Liver (tissue), 8 donors: ENCODE measurements at regions not wholly inside any gene's neighbourhood (a gene's known extent, or its start where the extent isn't known, plus 50 kb on each side); places are given as distances from the start of the nearest gene placed in this dataset.

Experiments used
- DNase-seq: peaks from one replicate; pipeline ENCODE4 v3.0.0-alpha.2; 2017; ENCODE audit warnings: low spot score
- H3K27ac ChIP-seq, 2 donors: one replicate each; pipeline ENCODE4 v1.7.0; 2013; ENCODE audit warnings: inconsistent platforms in 2 of 2, low read length in 2 of 2, control low read depth in 1 of 2, low read depth in 1 of 2, mild to moderate bottlenecking in 1 of 2
- H3K27me3 ChIP-seq, 4 donors: one replicate each; pipeline versions ENCODE4 v1.6.1 to v1.7.0; 2013; ENCODE audit warnings: low read length in 3 of 4, inconsistent platforms in 1 of 4, mild to moderate bottlenecking in 1 of 4, moderate library complexity in 1 of 4; ENCODE audit not compliant: control insufficient read depth in 4 of 4, insufficient read depth in 4 of 4
- H3K36me3 ChIP-seq, 4 donors: one replicate each; pipeline versions ENCODE4 v1.6.1 to v1.7.0; 2013; ENCODE audit warnings: low read length in 3 of 4, mild to moderate bottlenecking in 3 of 4, low read depth in 1 of 4, moderate library complexity in 1 of 4; ENCODE audit not compliant: control insufficient read depth in 4 of 4, insufficient read depth in 3 of 4
- H3K4me1 ChIP-seq, 4 donors: one replicate each; pipeline versions ENCODE4 v1.6.1 to v1.7.0; 2013; ENCODE audit warnings: low read length in 3 of 4, mild to moderate bottlenecking in 3 of 4, moderate library complexity in 1 of 4; ENCODE audit not compliant: control insufficient read depth in 4 of 4, insufficient read depth in 4 of 4
- H3K4me3 ChIP-seq, 3 donors: one replicate each; pipeline versions ENCODE4 v1.6.1 to v1.7.0; 2013; ENCODE audit warnings: low read length in 3 of 3, control low read depth in 1 of 3, low read depth in 1 of 3, mild to moderate bottlenecking in 1 of 3
- H3K9ac ChIP-seq, 2 donors: one replicate each; pipeline ENCODE4 v1.7.0; 2013; ENCODE audit warnings: low read length in 2 of 2, mild to moderate bottlenecking in 2 of 2, moderate library complexity in 2 of 2, control low read depth in 1 of 2, low read depth in 1 of 2
- H3K9me3 ChIP-seq, 4 donors: one replicate each; pipeline versions ENCODE4 v1.6.1 to v1.7.0; 2013; ENCODE audit warnings: low read length in 3 of 4; ENCODE audit not compliant: control insufficient read depth in 4 of 4
- CTCF ChIP-seq: fragments of 150-350 bp; IDR thresholded peaks from 2 replicates; pipeline ENCODE4 v1.5.1; 2017; ENCODE audit warnings: improper control_type of control experiment, low read depth, low read length; ENCODE audit not compliant: missing input control
- EGR1 ChIP-seq, 2 donors: IDR thresholded peaks; 2 replicates each; pipeline ENCODE4 v1.6.1; 2016 to 2018; ENCODE audit warnings: antibody characterized with exemption in 2 of 2, low read depth in 2 of 2
- FOXA1 ChIP-seq: IDR thresholded peaks from 2 replicates; pipeline ENCODE4 v1.6.1; 2016; ENCODE audit warnings: antibody characterized with exemption
- FOXA2 ChIP-seq: IDR thresholded peaks from 2 replicates; pipeline ENCODE4 v1.6.1; 2016; ENCODE audit warnings: antibody characterized with exemption
- HNF4A ChIP-seq, 2 donors: conservative IDR thresholded peaks; 2 replicates each; pipeline ENCODE4 v1.6.1; 2016; ENCODE audit warnings: antibody characterized with exemption in 2 of 2, mild to moderate bottlenecking in 2 of 2
- HNF4G ChIP-seq: IDR thresholded peaks from 2 replicates; pipeline ENCODE4 v1.6.1; 2016; ENCODE audit warnings: antibody characterized with exemption
- JUND ChIP-seq, 2 donors: IDR thresholded peaks; 2 replicates each; pipeline ENCODE4 v1.6.1; 2016; ENCODE audit warnings: antibody characterized with exemption in 2 of 2
- MAX ChIP-seq: IDR thresholded peaks from 2 replicates; pipeline ENCODE4 v1.6.1; 2016; ENCODE audit warnings: antibody characterized with exemption
- NR2F2 ChIP-seq: IDR thresholded peaks from 2 replicates; pipeline ENCODE4 v1.6.1; 2016; ENCODE audit warnings: antibody characterized with exemption
- RAD21 ChIP-seq, 2 donors: IDR thresholded peaks; 2 replicates each; pipeline ENCODE4 v1.6.1; 2016; ENCODE audit warnings: antibody characterized with exemption in 2 of 2, mild to moderate bottlenecking in 2 of 2
- REST ChIP-seq: IDR thresholded peaks from 2 replicates; pipeline ENCODE4 v1.6.1; 2016; ENCODE audit warnings: antibody characterized with exemption, mild to moderate bottlenecking
- RXRA ChIP-seq, 2 donors: IDR thresholded peaks; 2 replicates each; pipeline ENCODE4 v1.6.1; 2017 to 2018; ENCODE audit warnings: antibody characterized with exemption in 2 of 2, mild to moderate bottlenecking in 1 of 2
- SP1 ChIP-seq: IDR thresholded peaks from 2 replicates; pipeline ENCODE4 v1.6.1; 2018; ENCODE audit warnings: antibody characterized with exemption, mild to moderate bottlenecking
- TAF1 ChIP-seq: conservative IDR thresholded peaks from 2 replicates; pipeline ENCODE4 v1.6.1; 2016; ENCODE audit warnings: antibody characterized with exemption, mild to moderate bottlenecking
- YY1 ChIP-seq: IDR thresholded peaks from 2 replicates; pipeline ENCODE4 v1.6.1; 2016; ENCODE audit warnings: antibody characterized with exemption, mild to moderate bottlenecking
- ZBTB33 ChIP-seq: IDR thresholded peaks from 2 replicates; pipeline ENCODE4 v1.6.1; 2016; ENCODE audit warnings: antibody characterized with exemption
- WGBS: extraction: QIAGEN DNeasy Blood & Tissue Kit; methylation state at CpG from one replicate; pipeline ENCODE4 v1.1.7; 2013; 5-methylcytosine and 5-hydroxymethylcytosine counted together
- donor health status: healthy.
- donor health status: healthy.
- donor health status: healthy.
- donor health status: healthy.
- donor health status: healthy.

- H3K27ac ChIP-seq: no peak overlapping the region
- no peaks in the 10 kb centered on the region for H3K4me1 ChIP-seq
- no peaks in the 10 kb centered on the region for H3K9me3 ChIP-seq
- H3K9ac ChIP-seq: no peak overlapping the region
- H3K27me3 ChIP-seq: peaks cover 0 to 3% (median 1%) of the 10 kb centered on the region in 4 donors
- TF ChIP-seq CTCF: no peak
- no peak for TF ChIP-seq HNF4A (conservative IDR thresholded peaks at IDR 0.05)
- TF ChIP-seq RAD21 (IDR thresholded peaks at IDR 0.05): no peak
- TF ChIP-seq TAF1: no peak
- TF ChIP-seq FOXA2: no peak
- no peak for TF ChIP-seq HNF4G
- no peak for TF ChIP-seq NR2F2
- TF ChIP-seq SP1: no peak
- TF ChIP-seq ZBTB33: no peak
- TF ChIP-seq YY1: no peak
- no peak for TF ChIP-seq JUND (IDR thresholded peaks at IDR 0.05)
- no peak for TF ChIP-seq RXRA (IDR thresholded peaks at IDR 0.05)
- TF ChIP-seq MAX: no peak
- no peak for TF ChIP-seq FOXA1
- no peak for TF ChIP-seq EGR1 (IDR thresholded peaks at IDR 0.05; ENCODE audit: low read depth in 2 of 2)
- no peak for TF ChIP-seq REST
- no peaks in the 10 kb centered on the region for H3K36me3 ChIP-seq
- H3K4me3 ChIP-seq: no peak overlapping the region
- no peak for DNase-seq
- WGBS: 90% methylated on average over 4 of the region's 4 CpGs
These were observed 185.4 kb downstream of the RAB11FIP2 start for GRCh38 chr10:117861329-117861728.

- H3K36me3 ChIP-seq: no peaks in the 10 kb centered on the region
- H3K27me3 ChIP-seq: peaks cover 0 to 6% (median 2%) of the 10 kb centered on the region in 4 donors
- H3K27ac ChIP-seq: no peak overlapping the region
- DNase-seq: no peak
- 51% methylated on average over 2 of the region's 2 CpGs for WGBS
- TF ChIP-seq SP1: no peak
- no peak for TF ChIP-seq FOXA1
- no peak for TF ChIP-seq RXRA (IDR thresholded peaks at IDR 0.05)
- H3K9ac ChIP-seq: no peak overlapping the region
- no peaks in the 10 kb centered on the region for H3K4me1 ChIP-seq
- H3K9me3 ChIP-seq: no peaks in the 10 kb centered on the region
- H3K4me3 ChIP-seq: no peak overlapping the region
These were observed 183.0 kb downstream of the RAB11FIP2 start for GRCh38 chr10:117863771-117864170.
